Ishikawa (cell line): ENCODE measurements at regions not wholly inside any gene's neighbourhood (a gene's known extent, or its start where the extent isn't known, plus 50 kb on each side); places are given as distances from the start of the nearest gene placed in this dataset.

Source experiments
- CEBPB ChIP-seq: IDR thresholded peaks from 2 replicates; pipeline ENCODE4 v1.6.1; 2012
- CREB1 ChIP-seq: IDR thresholded peaks from 2 replicates; pipeline ENCODE4 v1.6.1; 2012; ENCODE audit warnings: low read depth
- EP300 ChIP-seq: IDR thresholded peaks from 2 replicates; pipeline ENCODE4 v1.6.1; 2012; ENCODE audit warnings: borderline replicate concordance
- FOXM1 ChIP-seq: IDR thresholded peaks from 2 replicates; pipeline ENCODE4 v1.6.1; 2012; ENCODE audit warnings: low read depth, borderline replicate concordance
- REST ChIP-seq: IDR thresholded peaks from 2 replicates; pipeline ENCODE4 v1.6.1; 2012; ENCODE audit warnings: low read depth, mild to moderate bottlenecking
- TAF1 ChIP-seq: IDR thresholded peaks from 2 replicates; pipeline ENCODE4 v1.6.1; 2012; ENCODE audit warnings: low read depth, mild to moderate bottlenecking
- TEAD4 ChIP-seq: IDR thresholded peaks from 2 replicates; pipeline ENCODE4 v1.6.1; 2012
- ZBTB7A ChIP-seq: IDR thresholded peaks from 2 replicates; pipeline ENCODE4 v1.6.1; 2012; ENCODE audit warnings: low read depth
- TF ChIP-seq, protein P1 (sequence below): IDR thresholded peaks from 2 replicates; pipeline ENCODE4 v1.6.1; 2012

DNA sequence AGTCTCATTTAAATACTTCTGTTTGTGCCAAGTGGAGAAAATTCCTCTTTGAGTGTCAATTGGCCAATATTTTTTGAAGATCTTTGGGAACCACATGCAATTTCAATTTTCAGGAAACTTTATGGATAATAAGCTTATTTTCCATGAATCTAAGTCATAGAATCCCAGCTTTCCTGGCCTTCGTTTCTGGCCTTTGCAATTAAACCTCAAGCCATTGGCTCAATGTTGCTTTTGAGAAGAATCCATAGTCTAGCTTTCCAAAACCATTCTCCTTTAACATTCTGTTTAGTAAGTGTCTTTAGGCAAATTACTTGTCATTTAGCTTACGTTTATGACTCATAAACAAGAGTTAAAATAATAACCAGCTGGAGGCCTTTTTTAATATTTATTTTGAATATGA, 145.0 kb upstream of the FTMT start:
- TF ChIP-seq TAF1 (no peak), EP300 (no peak), ZBTB7A (no peak), CEBPB (no peak), TEAD4 (no peak), FOXM1 (no peak), REST (no peak), CREB1 (no peak)
- TF ChIP-seq, protein P1, sequence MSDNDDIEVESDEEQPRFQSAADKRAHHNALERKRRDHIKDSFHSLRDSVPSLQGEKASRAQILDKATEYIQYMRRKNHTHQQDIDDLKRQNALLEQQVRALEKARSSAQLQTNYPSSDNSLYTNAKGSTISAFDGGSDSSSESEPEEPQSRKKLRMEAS, result no peak
